ENCODE measurements at regions not wholly inside any gene's neighbourhood (a gene's known extent, or its start where the extent isn't known, plus 50 kb on each side); places are given as distances from the start of the nearest gene placed in this dataset.
"Not testable (repeated sequence)": the region's sequence is repeated elsewhere in the genome, so short reads cannot be mapped to it uniquely, and the experiment has no call there.

GRCh38 chr5:33195431-33196165, 245.2 kb upstream of the TARS1 start:
- H3K27ac ChIP-seq = peak overlapping the region; percentile 4

DNA sequence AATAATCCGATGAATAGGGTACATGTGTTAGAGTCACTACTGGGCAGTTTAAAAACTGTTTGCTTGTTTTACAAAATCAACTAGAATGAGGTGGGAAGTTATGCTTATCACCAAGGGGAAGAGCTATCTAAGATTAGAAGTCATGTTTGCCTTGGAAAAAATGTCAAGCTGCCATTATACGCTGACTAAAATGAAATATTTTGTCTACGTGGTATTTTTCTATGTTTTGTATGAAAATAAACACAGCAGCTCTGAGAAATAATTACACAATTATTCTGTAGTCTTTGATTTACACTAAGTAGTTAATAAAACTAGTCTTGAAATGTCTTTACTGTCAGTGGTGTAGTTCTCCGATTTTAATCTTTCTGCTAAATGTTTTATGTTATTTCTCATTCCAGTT, 241.9 kb upstream of the TARS1 start:
- no peak overlapping the region for H3K27ac ChIP-seq
- DNase-seq (ENCODE audit: low read depth, low spot score) = no peak

More at GRCh38 chr5:33195431-33196165, 245.2 kb upstream of the TARS1 start:
- DNase-seq (ENCODE audit: low read depth, low spot score) = no peak

GRCh38 chr5:33203931-33204330, 236.8 kb upstream of the TARS1 start:
- H3K27ac ChIP-seq = no peak overlapping the region
- no peak for DNase-seq (ENCODE audit: low read depth, low spot score)

GRCh38 chr5:33205079-33205478, 235.7 kb upstream of the TARS1 start:
- no peak for DNase-seq (ENCODE audit: low read depth, low spot score)
- H3K27ac ChIP-seq = no peak overlapping the region

GRCh38 chr5:33205727-33206410, 234.9 kb upstream of the TARS1 start:
- H3K27ac ChIP-seq = no peak overlapping the region
- no peak for DNase-seq (ENCODE audit: low read depth, low spot score)

GRCh38 chr5:33206962-33207506, 233.7 kb upstream of the TARS1 start:
- no peak overlapping the region for H3K27ac ChIP-seq
- DNase-seq (ENCODE audit: low read depth, low spot score) = no peak

DNA sequence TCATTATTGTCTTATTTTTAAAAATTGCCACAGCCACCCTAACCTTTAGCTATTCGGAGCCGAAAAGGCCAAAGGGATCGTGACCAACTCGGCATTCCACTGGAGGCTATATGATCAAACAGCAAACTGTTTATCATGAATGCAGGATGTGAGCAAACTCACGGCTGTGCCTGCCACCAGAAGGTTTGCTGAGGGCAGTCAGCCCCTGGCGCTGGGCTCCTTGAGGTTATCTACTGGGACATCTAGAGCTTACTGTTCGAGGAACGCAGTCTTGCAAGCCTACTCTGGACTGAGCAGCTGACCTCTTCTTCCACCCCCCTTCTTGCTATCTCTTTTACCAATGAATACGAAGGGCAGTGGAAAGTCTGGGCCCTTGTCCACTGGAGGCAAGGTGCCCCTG, 231.5 kb upstream of the TARS1 start:
- DNase-seq (ENCODE audit: low read depth, low spot score) = no peak
- H3K27ac ChIP-seq = no peak overlapping the region

DNA sequence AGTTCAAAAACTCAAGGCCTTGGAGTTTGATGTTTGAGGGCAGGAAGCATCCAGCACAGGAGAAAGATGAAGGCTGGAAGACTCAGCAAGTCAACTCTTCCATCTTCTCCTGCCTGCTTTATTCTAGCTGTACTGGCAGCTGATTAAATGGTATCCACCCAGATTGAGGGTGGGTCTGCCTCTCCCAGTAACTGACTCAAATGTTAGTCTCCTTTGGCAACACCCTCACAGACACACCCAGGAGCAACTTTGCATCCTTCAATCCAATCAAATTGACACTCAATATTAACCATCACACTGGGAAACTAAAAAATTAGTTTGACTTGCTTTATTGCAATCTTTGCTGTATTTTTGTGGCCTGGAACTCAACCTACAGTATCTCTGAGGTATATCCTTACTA, 230.5 kb upstream of the TARS1 start:
- not testable (repeated sequence) for H3K27ac ChIP-seq; DNase-seq (ENCODE audit: low read depth, low spot score)

DNA sequence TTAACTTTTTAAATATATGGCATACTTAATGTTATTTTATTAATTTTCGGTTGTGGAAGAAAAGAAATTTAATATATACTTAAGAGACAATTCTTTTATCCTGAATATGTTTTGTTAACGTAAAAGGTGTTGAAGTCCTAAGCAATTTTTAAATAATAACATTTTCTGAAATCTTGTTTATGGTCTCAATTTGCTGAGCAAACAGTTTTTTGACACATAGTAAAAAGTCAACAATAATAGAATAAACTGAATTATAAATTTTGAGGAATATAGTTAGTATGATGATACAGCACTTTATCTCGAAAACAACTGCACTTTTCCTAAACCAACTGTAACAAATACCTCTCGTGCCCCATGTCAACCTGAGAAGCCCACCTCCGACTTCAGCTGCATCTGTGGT, 229.8 kb upstream of the TARS1 start:
- no peak for DNase-seq (ENCODE audit: low read depth, low spot score)
- no peak overlapping the region for H3K27ac ChIP-seq

DNA sequence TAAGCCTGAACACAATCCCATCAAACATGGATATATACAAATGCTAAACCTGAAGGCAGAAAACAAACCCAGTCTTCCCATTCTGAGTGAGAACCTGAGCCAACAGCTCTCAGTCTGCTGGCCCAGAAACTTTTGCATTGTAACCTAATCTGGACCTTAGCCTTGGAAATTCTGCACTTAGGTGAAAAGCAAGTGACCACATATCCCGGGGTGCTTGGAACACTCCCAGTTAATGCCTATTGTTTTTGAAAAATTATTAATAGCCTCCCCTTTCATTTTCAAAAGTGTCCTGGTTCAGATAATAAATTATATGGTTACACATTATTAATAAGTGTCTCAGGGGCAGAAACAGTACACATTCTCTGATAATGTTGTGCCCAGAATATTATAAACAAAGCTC, 228.3 kb upstream of the TARS1 start:
- no peak overlapping the region for H3K27ac ChIP-seq
- DNase-seq (ENCODE audit: low read depth, low spot score) = no peak

- DNase-seq (ENCODE audit: low read depth, low spot score) = no peak
Observed at GRCh38 chr5:33212900-33213299, 227.9 kb upstream of the TARS1 start.

GRCh38 chr5:33223563-33224284, 217.0 kb upstream of the TARS1 start:
- no peak for DNase-seq (ENCODE audit: low read depth, low spot score)
- H3K27ac ChIP-seq = no peak overlapping the region

More at GRCh38 chr5:33212900-33213299, 227.9 kb upstream of the TARS1 start:
- H3K27ac ChIP-seq = no peak overlapping the region

GRCh38 chr5:33224285-33224961, 216.3 kb upstream of the TARS1 start:
- H3K27ac ChIP-seq = no peak overlapping the region
- no peak for DNase-seq (ENCODE audit: low read depth, low spot score)

GRCh38 chr5:33227247-33227646, 213.5 kb upstream of the TARS1 start:
- H3K27ac ChIP-seq = no peak overlapping the region
- no peak for DNase-seq (ENCODE audit: low read depth, low spot score)

DNA sequence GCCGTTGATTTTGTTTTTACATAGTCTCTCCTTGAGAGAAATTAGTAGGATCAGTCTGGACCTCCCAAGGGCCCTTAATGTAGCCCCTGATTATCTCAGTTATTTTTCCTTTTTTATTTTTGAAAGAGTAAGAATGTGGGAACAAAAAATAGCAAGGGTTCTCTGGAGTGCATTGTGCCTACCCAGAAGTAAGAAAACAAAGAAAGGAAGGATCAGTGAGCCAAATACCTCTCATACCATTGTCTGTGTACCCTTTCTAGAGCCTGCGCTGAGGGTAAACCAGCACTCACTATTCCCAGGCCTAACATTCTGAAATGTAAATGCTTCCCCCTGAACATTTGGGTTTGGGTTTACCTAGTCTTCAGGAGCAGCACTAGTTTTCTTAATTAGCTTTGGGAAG, 213.0 kb upstream of the TARS1 start:
- no peak for DNase-seq (ENCODE audit: low read depth, low spot score)

DNA sequence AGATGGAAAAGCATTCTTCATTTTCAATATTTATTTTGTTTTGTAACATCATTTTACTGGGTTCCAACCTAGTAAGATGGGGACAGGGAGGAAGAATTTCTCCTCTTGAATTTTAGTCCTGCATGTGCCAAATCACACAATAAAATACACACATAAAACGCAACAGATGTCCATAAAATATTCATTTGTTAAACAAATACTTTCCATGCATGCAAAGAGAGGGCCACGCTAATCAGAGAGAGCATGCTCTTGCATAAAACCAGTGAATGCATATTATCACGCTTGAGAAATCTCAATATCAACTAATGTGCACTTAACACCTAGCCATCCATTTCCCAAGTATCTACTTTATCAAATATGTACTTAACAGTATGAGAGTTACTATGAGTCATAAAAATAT, 212.6 kb upstream of the TARS1 start:
- no peak overlapping the region for H3K27ac ChIP-seq
- DNase-seq (ENCODE audit: low read depth, low spot score) = no peak

More for the DNA sequence above, 213.0 kb upstream of the TARS1 start:
- H3K27ac ChIP-seq = no peak overlapping the region

- no peak overlapping the region for H3K27ac ChIP-seq
- DNase-seq (ENCODE audit: low read depth, low spot score) = no peak
Observed at GRCh38 chr5:33229216-33229615, 211.5 kb upstream of the TARS1 start.

DNA sequence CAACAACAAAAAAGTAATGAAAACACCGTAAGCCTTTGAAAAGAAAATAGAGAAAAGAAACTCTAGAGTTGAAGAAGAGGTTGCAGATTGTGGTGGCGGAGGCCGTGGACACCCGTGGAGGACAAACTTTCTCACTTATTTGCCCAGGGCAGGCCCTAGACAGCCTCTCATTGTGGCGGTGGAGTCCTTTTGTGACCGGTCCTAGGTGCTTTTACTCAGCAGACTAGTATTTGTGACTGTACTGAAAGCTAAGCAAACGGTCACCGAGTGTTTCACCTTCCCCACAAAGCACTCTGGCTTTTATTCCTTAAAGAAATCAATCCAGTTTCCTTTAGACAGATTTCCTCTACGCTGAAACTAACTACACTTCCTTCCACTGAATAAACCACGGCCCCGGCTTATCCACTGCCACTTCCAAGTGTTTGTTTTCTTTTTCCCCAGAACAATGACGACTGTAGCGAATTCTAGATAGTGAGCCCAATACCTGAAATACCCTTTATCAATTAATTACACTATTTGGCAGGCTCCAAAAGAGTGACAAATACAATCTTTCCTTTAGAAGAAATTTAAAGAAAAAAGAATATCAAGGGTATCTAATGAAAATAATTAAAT, 210.2 kb upstream of the TARS1 start:
- DNase-seq (ENCODE audit: low read depth, low spot score) = no peak
- no peak overlapping the region for H3K27ac ChIP-seq

DNA sequence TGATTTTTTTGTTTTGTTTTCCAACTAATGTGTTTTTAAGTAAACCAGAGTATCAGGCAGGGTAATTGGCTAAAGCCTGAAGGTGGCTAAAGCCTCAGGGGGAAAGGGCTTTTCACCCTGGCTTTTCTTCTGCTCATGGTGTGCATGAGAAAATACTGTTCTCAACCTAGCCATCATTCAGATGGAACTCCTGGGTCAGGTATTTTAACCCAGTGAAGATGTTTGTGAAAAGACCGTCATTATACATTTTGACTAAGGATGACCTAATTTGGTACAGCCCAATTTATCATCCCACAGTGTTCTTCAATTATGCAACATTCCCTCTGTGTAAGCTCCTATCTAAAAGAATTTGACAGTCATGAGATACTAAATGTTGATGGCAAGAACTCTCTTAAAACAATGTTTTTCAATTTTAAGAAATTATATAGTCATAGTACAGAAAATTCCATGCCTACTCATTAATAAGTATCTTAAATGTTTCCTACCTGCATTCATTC, 209.5 kb upstream of the TARS1 start:
- no peak for DNase-seq (ENCODE audit: low read depth, low spot score)
- no peak overlapping the region for H3K27ac ChIP-seq

- no peak for DNase-seq (ENCODE audit: low read depth, low spot score)
- H3K27ac ChIP-seq = no peak overlapping the region
Observed at GRCh38 chr5:33231935-33232334, 208.8 kb upstream of the TARS1 start.
